Panc1 (cell line): ENCODE measurements at regions not wholly inside any gene's neighbourhood (a gene's known extent, or its start where the extent isn't known, plus 50 kb on each side); places are given as distances from the start of the nearest gene placed in this dataset.

Experiments
- ATAC-seq: fragments of 200-7000 bp; cut with Tn5 transposase; 2 replicates; pipeline ENCODE4 v1.9.1; 2020; ENCODE audit warnings: mild to moderate bottlenecking, moderate library complexity
- BruUV-seq: library from RNA; stranded (reverse); fragments of 400-500 nt; replicated peaks from 2 replicates; lab custom pipeline; 2021; lab: Mats Ljungman, UMichigan
- CTCF ChIA-PET: fragments of 300-600 bp; sonication (Branson Sonifier 250); formaldehyde crosslinking; loops from one replicate; lab custom pipeline; 2022; ENCODE audit warnings: antibody characterized with exemption; lab: Charles Lee
- POLR2A ChIA-PET: fragments of 300-600 bp; sonication (Branson Sonifier 250); formaldehyde crosslinking; loops from one replicate; lab custom pipeline; 2022; ENCODE audit warnings: antibody characterized with exemption; lab: Charles Lee
- DNase-seq: peaks from one replicate; pipeline ENCODE4 v3.0.0-alpha.2; 2010; ENCODE audit warnings: low read depth, low spot score
- H3K27ac ChIP-seq: 2 replicates; pipeline ENCODE4 v1.5.1; 2011; ENCODE audit warnings: mild to moderate bottlenecking, low read length, inconsistent platforms
- H3K27me3 ChIP-seq: fragments of 200-500 bp; sonication (Bioruptor generic); 2 replicates; pipeline ENCODE4 v1.6.0; 2014; ENCODE audit warnings: low read length, inconsistent platforms; ENCODE audit not compliant: control insufficient read depth, insufficient read depth
- H3K36me3 ChIP-seq: fragments of 200-500 bp; sonication (Bioruptor generic); 2 replicates; pipeline ENCODE4 v1.5.1; 2014; ENCODE audit warnings: inconsistent platforms, mild to moderate bottlenecking, low read length, moderate library complexity; ENCODE audit not compliant: control insufficient read depth, insufficient read depth
- H3K4me1 ChIP-seq: 2 replicates; pipeline ENCODE4 v1.5.1; 2011; ENCODE audit warnings: inconsistent platforms, mild to moderate bottlenecking, low read length, moderate library complexity; ENCODE audit not compliant: control insufficient read depth, insufficient read depth
- H3K4me3 ChIP-seq, 2 experiments: 2 replicates each; pipeline ENCODE4 v1.5.1; 2011 to 2012; ENCODE audit warnings: low read depth in 2 of 2, low read length in 2 of 2, mild to moderate bottlenecking in 2 of 2, inconsistent platforms in 1 of 2, moderate library complexity in 1 of 2
- H3K9me3 ChIP-seq: fragments of 200-500 bp; sonication (Bioruptor generic); 2 replicates; pipeline ENCODE4 v1.5.1; 2014; ENCODE audit warnings: low read depth, mild to moderate bottlenecking, inconsistent platforms, low read length, moderate library complexity; ENCODE audit not compliant: control insufficient read depth, insufficient read depth
- POLR2AphosphoS5 ChIP-seq: IDR thresholded peaks from 2 replicates; pipeline ENCODE4 v1.6.1; 2012; ENCODE audit warnings: mild to moderate bottlenecking, low read depth, low read length, moderate library complexity
- SIN3A ChIP-seq: IDR thresholded peaks from 2 replicates; pipeline ENCODE4 v1.6.1; 2012; ENCODE audit warnings: low read depth, mild to moderate bottlenecking, low read length, moderate library complexity, borderline replicate concordance; ENCODE audit not compliant: insufficient read depth
- TCF7L2 ChIP-seq: IDR thresholded peaks from 2 replicates; pipeline ENCODE4 v1.6.1; 2011; ENCODE audit warnings: mild to moderate bottlenecking, low read depth, low read length, inconsistent platforms
- in situ Hi-C: cut with HindIII; loops from 2 replicates; pipeline ENCODE4 v1.10.0; 2016; ENCODE audit warnings: low sequenced_read_pairs, low pct_unique_long_range_greater_than_20kb
- intact Hi-C: fragments of 100-400 bp; cut with micrococcal nuclease; formaldehyde crosslinking; loops from one replicate; pipeline ENCODE4 v1.10.0; 2022; ENCODE audit not compliant: unreplicated experiment
- TF ChIP-seq, protein P1 (sequence below): fragments of 450-650 bp; IDR thresholded peaks from 2 replicates; pipeline ENCODE4 v1.5.1; 2017; ENCODE audit warnings: mild to moderate bottlenecking
- TF ChIP-seq, protein P2 (sequence below), 2 experiments: IDR thresholded peaks; 2 replicates each; pipeline ENCODE4 v1.6.1; 2011 to 2012; ENCODE audit warnings: low read depth in 2 of 2, control low read depth in 1 of 2, low read length in 1 of 2, mild to moderate bottlenecking in 1 of 2, moderate library complexity in 1 of 2; ENCODE audit not compliant: insufficient read depth in 1 of 2

DNA sequence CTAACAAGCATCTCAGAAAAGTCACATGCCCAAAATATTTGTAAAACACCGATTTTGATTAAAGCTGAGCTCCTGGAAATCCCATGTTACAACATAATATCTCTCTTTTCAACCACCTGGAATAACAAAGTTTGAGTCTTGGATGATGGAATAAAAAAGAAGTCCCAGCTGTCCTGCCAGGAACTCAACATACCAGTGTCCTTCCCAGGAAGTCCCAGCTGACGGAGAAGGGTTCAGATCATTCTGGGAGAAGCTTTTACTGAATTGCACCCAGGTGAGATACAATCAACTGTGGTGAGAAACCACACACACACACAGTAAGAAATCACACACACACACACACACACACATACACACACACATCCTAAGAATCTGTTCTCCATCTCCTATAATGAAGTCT lies 413.1 kb upstream of the PKDCC start:
- Histone ChIP-seq H3K27me3 (peaks cover 4% of the 10 kb centered on the region; the same call in 1 of the 2 replicates), H3K4me3 (no peak overlapping the region), H3K36me3 (no peaks in the 10 kb centered on the region), H3K9me3 (no peaks in the 10 kb centered on the region), H3K27ac (no peak overlapping the region), H3K4me1 (no peaks in the 10 kb centered on the region)
- CTCF ChIA-PET: no interaction called here
- no TSS peak for BruUV-seq
- intact Hi-C loops (no loop called here), in situ Hi-C loops (no loop called here)
- ATAC-seq (no peak), DNase-seq (no peak)
- TF ChIP-seq SIN3A (no peak), POLR2AphosphoS5 (no peak), TCF7L2 (no peak)
- TF ChIP-seq, protein P1, sequence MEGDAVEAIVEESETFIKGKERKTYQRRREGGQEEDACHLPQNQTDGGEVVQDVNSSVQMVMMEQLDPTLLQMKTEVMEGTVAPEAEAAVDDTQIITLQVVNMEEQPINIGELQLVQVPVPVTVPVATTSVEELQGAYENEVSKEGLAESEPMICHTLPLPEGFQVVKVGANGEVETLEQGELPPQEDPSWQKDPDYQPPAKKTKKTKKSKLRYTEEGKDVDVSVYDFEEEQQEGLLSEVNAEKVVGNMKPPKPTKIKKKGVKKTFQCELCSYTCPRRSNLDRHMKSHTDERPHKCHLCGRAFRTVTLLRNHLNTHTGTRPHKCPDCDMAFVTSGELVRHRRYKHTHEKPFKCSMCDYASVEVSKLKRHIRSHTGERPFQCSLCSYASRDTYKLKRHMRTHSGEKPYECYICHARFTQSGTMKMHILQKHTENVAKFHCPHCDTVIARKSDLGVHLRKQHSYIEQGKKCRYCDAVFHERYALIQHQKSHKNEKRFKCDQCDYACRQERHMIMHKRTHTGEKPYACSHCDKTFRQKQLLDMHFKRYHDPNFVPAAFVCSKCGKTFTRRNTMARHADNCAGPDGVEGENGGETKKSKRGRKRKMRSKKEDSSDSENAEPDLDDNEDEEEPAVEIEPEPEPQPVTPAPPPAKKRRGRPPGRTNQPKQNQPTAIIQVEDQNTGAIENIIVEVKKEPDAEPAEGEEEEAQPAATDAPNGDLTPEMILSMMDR: no peak
- TF ChIP-seq, protein P2, sequence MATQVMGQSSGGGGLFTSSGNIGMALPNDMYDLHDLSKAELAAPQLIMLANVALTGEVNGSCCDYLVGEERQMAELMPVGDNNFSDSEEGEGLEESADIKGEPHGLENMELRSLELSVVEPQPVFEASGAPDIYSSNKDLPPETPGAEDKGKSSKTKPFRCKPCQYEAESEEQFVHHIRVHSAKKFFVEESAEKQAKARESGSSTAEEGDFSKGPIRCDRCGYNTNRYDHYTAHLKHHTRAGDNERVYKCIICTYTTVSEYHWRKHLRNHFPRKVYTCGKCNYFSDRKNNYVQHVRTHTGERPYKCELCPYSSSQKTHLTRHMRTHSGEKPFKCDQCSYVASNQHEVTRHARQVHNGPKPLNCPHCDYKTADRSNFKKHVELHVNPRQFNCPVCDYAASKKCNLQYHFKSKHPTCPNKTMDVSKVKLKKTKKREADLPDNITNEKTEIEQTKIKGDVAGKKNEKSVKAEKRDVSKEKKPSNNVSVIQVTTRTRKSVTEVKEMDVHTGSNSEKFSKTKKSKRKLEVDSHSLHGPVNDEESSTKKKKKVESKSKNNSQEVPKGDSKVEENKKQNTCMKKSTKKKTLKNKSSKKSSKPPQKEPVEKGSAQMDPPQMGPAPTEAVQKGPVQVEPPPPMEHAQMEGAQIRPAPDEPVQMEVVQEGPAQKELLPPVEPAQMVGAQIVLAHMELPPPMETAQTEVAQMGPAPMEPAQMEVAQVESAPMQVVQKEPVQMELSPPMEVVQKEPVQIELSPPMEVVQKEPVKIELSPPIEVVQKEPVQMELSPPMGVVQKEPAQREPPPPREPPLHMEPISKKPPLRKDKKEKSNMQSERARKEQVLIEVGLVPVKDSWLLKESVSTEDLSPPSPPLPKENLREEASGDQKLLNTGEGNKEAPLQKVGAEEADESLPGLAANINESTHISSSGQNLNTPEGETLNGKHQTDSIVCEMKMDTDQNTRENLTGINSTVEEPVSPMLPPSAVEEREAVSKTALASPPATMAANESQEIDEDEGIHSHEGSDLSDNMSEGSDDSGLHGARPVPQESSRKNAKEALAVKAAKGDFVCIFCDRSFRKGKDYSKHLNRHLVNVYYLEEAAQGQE (IDR thresholded peaks at IDR 0.05; ENCODE audit: insufficient read depth in 1 of 2, low read depth in 2 of 2, low read length in 1 of 2): no peak
- POLR2A ChIA-PET: no interaction called here

DNA sequence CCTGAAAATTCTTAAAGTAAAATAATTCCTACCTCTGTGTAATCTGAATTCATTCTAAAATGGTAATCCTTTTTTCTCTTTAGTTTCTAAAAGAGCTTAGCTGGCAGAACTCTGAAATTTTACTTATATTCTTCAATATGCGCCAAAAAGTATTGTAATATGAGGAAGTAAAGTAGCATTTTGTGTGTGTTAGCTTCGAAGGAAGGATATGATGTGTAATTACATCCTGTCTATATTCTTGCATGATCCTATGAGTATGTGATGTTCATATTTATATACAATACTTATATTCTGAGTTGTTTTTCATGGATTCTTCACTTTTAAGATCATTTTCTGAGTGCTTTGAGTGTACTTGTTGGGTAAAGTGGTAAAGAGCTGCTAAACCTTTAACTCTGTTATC lies 402.9 kb upstream of the PKDCC start:
- ATAC-seq (no peak), DNase-seq (no peak)
- no peak for TF ChIP-seq SIN3A
- TF ChIP-seq, protein P1: no peak
- TF ChIP-seq TCF7L2: no peak
- TF ChIP-seq, protein P2 (IDR thresholded peaks at IDR 0.05; ENCODE audit: insufficient read depth in 1 of 2, low read depth in 2 of 2, low read length in 1 of 2): no peak
- no peak for TF ChIP-seq POLR2AphosphoS5
- no peak overlapping the region for H3K4me3 ChIP-seq
- no peaks in the 10 kb centered on the region for H3K4me1 ChIP-seq
- in situ Hi-C loops (no loop called here), intact Hi-C loops (no loop called here)
- H3K27ac ChIP-seq: no peak overlapping the region
- no peaks in the 10 kb centered on the region for H3K9me3 ChIP-seq
- no peaks in the 10 kb centered on the region for H3K36me3 ChIP-seq
- BruUV-seq: no TSS peak
- POLR2A ChIA-PET: no interaction called here
- no peaks in the 10 kb centered on the region for H3K27me3 ChIP-seq
- CTCF ChIA-PET: no interaction called here
